ENCODE measurements at regions not wholly inside any gene's neighbourhood (a gene's known extent, or its start where the extent isn't known, plus 50 kb on each side); places are given as distances from the start of the nearest gene placed in this dataset.

- no peaks in the 10 kb centered on the region for H3K27me3 Mint-ChIP-seq
- no peaks in the 10 kb centered on the region for H3K4me1 Mint-ChIP-seq
- no peak overlapping the region for H3K27ac Mint-ChIP-seq
- peaks cover 6% of the 10 kb centered on the region for H3K9me3 Mint-ChIP-seq (ENCODE audit: low read depth)
- ChIA-PET POLR2A (no interaction called here), CTCF (no interaction called here)
- H3K36me3 Mint-ChIP-seq (ENCODE audit: low read depth): no peaks in the 10 kb centered on the region
- DNase-seq (no peak), ATAC-seq (no peak)
- no peak overlapping the region for H3K4me3 Mint-ChIP-seq
- intact Hi-C loops (cut with DNase I, micrococcal nuclease): no loop called here
Observed at GRCh38 chr7:81370822-81371221, 399.0 kb downstream of the HGF start.

GRCh38 chr7:81367326-81367931, 402.4 kb downstream of the HGF start:
- CTCF ChIA-PET: no interaction called here

GRCh38 chr7:81366546-81366945, 403.3 kb downstream of the HGF start:
- Mint-ChIP-seq H3K27ac (no peak overlapping the region), H3K9me3 (ENCODE audit: low read depth) (peaks cover 3% of the 10 kb centered on the region), H3K4me3 (no peak overlapping the region), H3K27me3 (no peaks in the 10 kb centered on the region), H3K36me3 (ENCODE audit: low read depth) (no peaks in the 10 kb centered on the region), H3K4me1 (no peaks in the 10 kb centered on the region)
- ATAC-seq: no peak
- ChIA-PET CTCF (no interaction called here), POLR2A (no interaction called here)
- intact Hi-C loops (cut with DNase I, micrococcal nuclease): no loop called here
- DNase-seq: no peak

More at GRCh38 chr7:81367326-81367931, 402.4 kb downstream of the HGF start:
- Mint-ChIP-seq H3K36me3 (ENCODE audit: low read depth) (no peaks in the 10 kb centered on the region), H3K27ac (no peak overlapping the region), H3K9me3 (ENCODE audit: low read depth) (no peaks in the 10 kb centered on the region), H3K27me3 (no peaks in the 10 kb centered on the region), H3K4me3 (no peak overlapping the region), H3K4me1 (no peaks in the 10 kb centered on the region)
- POLR2A ChIA-PET: no interaction called here
- ATAC-seq (no peak), DNase-seq (no peak)
- intact Hi-C loops (cut with DNase I, micrococcal nuclease): no loop called here

- POLR2A ChIA-PET: no interaction called here
- CTCF ChIA-PET: no interaction called here
- H3K36me3 Mint-ChIP-seq (ENCODE audit: low read depth): no peaks in the 10 kb centered on the region
- H3K9me3 Mint-ChIP-seq (ENCODE audit: low read depth): peaks cover 4% of the 10 kb centered on the region
- DNase-seq (no peak), ATAC-seq (no peak)
- H3K4me1 Mint-ChIP-seq: no peaks in the 10 kb centered on the region
- intact Hi-C loops (cut with DNase I, micrococcal nuclease): no loop called here
- H3K27me3 Mint-ChIP-seq: no peaks in the 10 kb centered on the region
- no peak overlapping the region for H3K4me3 Mint-ChIP-seq
- no peak overlapping the region for H3K27ac Mint-ChIP-seq
Observed at GRCh38 chr7:81361769-81362312, 408.0 kb downstream of the HGF start.

- Mint-ChIP-seq H3K9me3 (ENCODE audit: low read depth) (peaks cover 8% of the 10 kb centered on the region), H3K36me3 (ENCODE audit: low read depth) (no peaks in the 10 kb centered on the region), H3K4me3 (no peak overlapping the region), H3K4me1 (no peaks in the 10 kb centered on the region), H3K27ac (no peak overlapping the region), H3K27me3 (no peaks in the 10 kb centered on the region)
- ChIA-PET POLR2A (no interaction called here), CTCF (no interaction called here)
- DNase-seq (no peak), ATAC-seq (no peak)
- intact Hi-C loops (cut with DNase I, micrococcal nuclease): no loop called here
Observed at GRCh38 chr7:81355911-81356310, 413.9 kb downstream of the HGF start.

GRCh38 chr7:81349044-81349443, 420.8 kb downstream of the HGF start:
- ATAC-seq (no peak), DNase-seq (no peak)
- Mint-ChIP-seq H3K36me3 (ENCODE audit: low read depth) (no peaks in the 10 kb centered on the region), H3K27ac (no peak overlapping the region), H3K4me3 (no peak overlapping the region), H3K27me3 (no peaks in the 10 kb centered on the region), H3K4me1 (no peaks in the 10 kb centered on the region), H3K9me3 (ENCODE audit: low read depth) (peaks cover 5% of the 10 kb centered on the region)
- ChIA-PET CTCF (no interaction called here), POLR2A (no interaction called here)
- intact Hi-C loops (cut with DNase I, micrococcal nuclease): no loop called here

- Mint-ChIP-seq H3K27me3 (no peaks in the 10 kb centered on the region), H3K36me3 (ENCODE audit: low read depth) (no peaks in the 10 kb centered on the region), H3K4me3 (no peak overlapping the region), H3K27ac (no peak overlapping the region), H3K4me1 (no peaks in the 10 kb centered on the region), H3K9me3 (ENCODE audit: low read depth) (no peaks in the 10 kb centered on the region)
- intact Hi-C loops (cut with DNase I, micrococcal nuclease): no loop called here
- CTCF ChIA-PET: no interaction called here
- POLR2A ChIA-PET: no interaction called here
- no peak for DNase-seq
- no peak for ATAC-seq
Observed at GRCh38 chr7:81339946-81340345, 421.1 kb upstream of the SEMA3C start.

- POLR2A ChIA-PET: no interaction called here
- H3K36me3 Mint-ChIP-seq (ENCODE audit: low read depth): no peaks in the 10 kb centered on the region
- CTCF ChIA-PET: no interaction called here
- ATAC-seq (no peak), DNase-seq (no peak)
- no peaks in the 10 kb centered on the region for H3K27me3 Mint-ChIP-seq
- H3K27ac Mint-ChIP-seq: no peak overlapping the region
- intact Hi-C loops (cut with DNase I, micrococcal nuclease): no loop called here
- no peaks in the 10 kb centered on the region for H3K4me1 Mint-ChIP-seq
- H3K9me3 Mint-ChIP-seq (ENCODE audit: low read depth): peaks cover 2% of the 10 kb centered on the region
- no peak overlapping the region for H3K4me3 Mint-ChIP-seq
Observed at GRCh38 chr7:81333536-81333935, 414.7 kb upstream of the SEMA3C start.

GRCh38 chr7:81333004-81333403, 414.2 kb upstream of the SEMA3C start:
- peaks cover 2% of the 10 kb centered on the region for H3K9me3 Mint-ChIP-seq (ENCODE audit: low read depth)
- no peak overlapping the region for H3K27ac Mint-ChIP-seq
- H3K36me3 Mint-ChIP-seq (ENCODE audit: low read depth): no peaks in the 10 kb centered on the region
- intact Hi-C loops (cut with DNase I, micrococcal nuclease): no loop called here
- no peak overlapping the region for H3K4me3 Mint-ChIP-seq
- no peak for ATAC-seq
- no peaks in the 10 kb centered on the region for H3K4me1 Mint-ChIP-seq
- H3K27me3 Mint-ChIP-seq: no peaks in the 10 kb centered on the region
- POLR2A ChIA-PET: no interaction called here
- CTCF ChIA-PET: no interaction called here
- no peak for DNase-seq

- DNase-seq (no peak), ATAC-seq (no peak)
- H3K27me3 Mint-ChIP-seq: no peaks in the 10 kb centered on the region
- ChIA-PET POLR2A (no interaction called here), CTCF (no interaction called here)
- no peak overlapping the region for H3K27ac Mint-ChIP-seq
- peaks cover 2% of the 10 kb centered on the region for H3K9me3 Mint-ChIP-seq (ENCODE audit: low read depth)
- H3K4me3 Mint-ChIP-seq: no peak overlapping the region
- intact Hi-C loops (cut with DNase I, micrococcal nuclease): no loop called here
- H3K36me3 Mint-ChIP-seq (ENCODE audit: low read depth): no peaks in the 10 kb centered on the region
- H3K4me1 Mint-ChIP-seq: no peaks in the 10 kb centered on the region
Observed at GRCh38 chr7:81331061-81332018, 412.5 kb upstream of the SEMA3C start.

- no peaks in the 10 kb centered on the region for H3K4me1 Mint-ChIP-seq
- H3K27me3 Mint-ChIP-seq: no peaks in the 10 kb centered on the region
- H3K27ac Mint-ChIP-seq: no peak overlapping the region
- H3K36me3 Mint-ChIP-seq (ENCODE audit: low read depth): no peaks in the 10 kb centered on the region
- DNase-seq: no peak
- H3K9me3 Mint-ChIP-seq (ENCODE audit: low read depth): peaks cover 2% of the 10 kb centered on the region
- ATAC-seq: no peak
- POLR2A ChIA-PET: no interaction called here
- H3K4me3 Mint-ChIP-seq: no peak overlapping the region
- CTCF ChIA-PET: no interaction called here
- intact Hi-C loops (cut with DNase I, micrococcal nuclease): no loop called here
Observed at GRCh38 chr7:81330108-81330507, 411.3 kb upstream of the SEMA3C start.

Measured in activated CD4-positive, alpha-beta T cell treated with anti-CD3 and anti-CD28 coated beads for 36 hours (primary cell).